H1 (cell line): ENCODE measurements at regions not wholly inside any gene's neighbourhood (a gene's known extent, or its start where the extent isn't known, plus 50 kb on each side); places are given as distances from the start of the nearest gene placed in this dataset.

Experiments
- CTCF ChIA-PET: fragments of 300-600 bp; sonication (Branson Sonifier 250); formaldehyde crosslinking; loops from one replicate; lab custom pipeline; 2021; ENCODE audit not compliant: partially characterized antibody; lab: Charles Lee
- POLR2A ChIA-PET: fragments of 300-600 bp; sonication (Branson Sonifier 250); formaldehyde crosslinking; loops from one replicate; lab custom pipeline; 2021; ENCODE audit warnings: inconsistent platforms; ENCODE audit not compliant: partially characterized antibody; lab: Charles Lee
- DNase-seq, 2 experiments: peaks; one replicate each; pipeline versions ENCODE4 v3.0.0 to v3.0.0-alpha.2; 2010 to 2022; ENCODE audit warnings: low spot score in 2 of 2, low read depth in 1 of 2, mixed read lengths in 1 of 2
- FAIRE-seq: peaks from 2 replicates; lab custom pipeline; 2011; peaks lifted over from hg19 to GRCh38; lab: Jason Lieb, UNC
- H2AFZ ChIP-seq: 2 replicates; pipeline ENCODE4 v1.8.1; 2012; ENCODE audit warnings: low read length, inconsistent platforms
- H2AK5ac ChIP-seq: 2 replicates; pipeline ENCODE4 v1.6.1; 2013; ENCODE audit warnings: low read depth, low read length
- H2BK120ac ChIP-seq: replicated peaks from 2 replicates; pipeline ENCODE3; 2013; ENCODE audit warnings: low read depth, low read length, inconsistent platforms
- H2BK12ac ChIP-seq: 2 replicates; pipeline ENCODE4 v1.6.1; 2013; ENCODE audit warnings: low read depth, low read length
- H2BK15ac ChIP-seq: 2 replicates; pipeline ENCODE4 v1.6.1; 2013; ENCODE audit warnings: low read length
- H2BK20ac ChIP-seq: 2 replicates; pipeline ENCODE4 v1.6.1; 2013; ENCODE audit warnings: low read length
- H2BK5ac ChIP-seq: 2 replicates; pipeline ENCODE4 v1.6.1; 2013; ENCODE audit warnings: low read depth, low read length
- H3K14ac ChIP-seq: 2 replicates; pipeline ENCODE4 v1.6.1; 2013; ENCODE audit warnings: inconsistent platforms; ENCODE audit not compliant: insufficient read length
- H3K18ac ChIP-seq: 2 replicates; pipeline ENCODE4 v1.6.1; 2013; ENCODE audit warnings: low read length; ENCODE audit errors: extremely low read depth
- H3K23ac ChIP-seq: 2 replicates; pipeline ENCODE4 v1.6.1; 2013; ENCODE audit warnings: inconsistent platforms; ENCODE audit not compliant: insufficient read length
- H3K23me2 ChIP-seq: 2 replicates; pipeline ENCODE4 v1.6.1; 2013; ENCODE audit warnings: low read depth, low read length
- H3K27ac ChIP-seq: 2 replicates; pipeline ENCODE4 v1.6.1; 2011; ENCODE audit warnings: low read depth, low read length, inconsistent platforms
- H3K27me3 ChIP-seq, 4 experiments: replicated peaks in 1 of 4; 1 replicate in 1 of 4; 2 replicates in 3 of 4; pipeline versions ENCODE4 v1.6.1 to v1.8.1; 2011 to 2013; ENCODE audit warnings: low read length in 3 of 4, mild to moderate bottlenecking in 3 of 4, inconsistent platforms in 2 of 4, mixed read lengths in 2 of 4, moderate library complexity in 1 of 4; ENCODE audit not compliant: control insufficient read depth in 3 of 4, insufficient read depth in 3 of 4; ENCODE audit errors: extremely low read depth in 1 of 4
- H3K36me3 ChIP-seq, 4 experiments: 2 replicates each; pipeline versions ENCODE4 v1.6.1 to v1.8.1; 2011 to 2013; ENCODE audit warnings: mild to moderate bottlenecking in 4 of 4, low read length in 3 of 4, moderate library complexity in 2 of 4, control low read depth in 1 of 4, inconsistent platforms in 1 of 4; ENCODE audit not compliant: insufficient read depth in 4 of 4, control insufficient read depth in 2 of 4
- H3K4ac ChIP-seq: replicated peaks from 2 replicates; pipeline ENCODE3; 2013; ENCODE audit warnings: low read length, low read depth, mixed read lengths, inconsistent platforms; ENCODE audit not compliant: insufficient read length
- H3K4me1 ChIP-seq, 4 experiments: replicated peaks in 1 of 4; 1 replicate in 1 of 4; 2 replicates in 3 of 4; pipeline versions ENCODE4 v1.6.1 to v1.8.1; 2011 to 2013; ENCODE audit warnings: low read length in 3 of 4, inconsistent platforms in 2 of 4, mixed read lengths in 1 of 4; ENCODE audit not compliant: insufficient read depth in 4 of 4, control insufficient read depth in 3 of 4
- H3K4me2 ChIP-seq, 2 experiments: 2 replicates each; pipeline versions ENCODE4 v1.6.1 to v1.8.1; 2011 to 2013; ENCODE audit warnings: low read depth in 2 of 2, low read length in 2 of 2, control low read depth in 1 of 2, inconsistent platforms in 1 of 2, mild to moderate bottlenecking in 1 of 2; ENCODE audit not compliant: insufficient read depth in 1 of 2
- H3K4me3 ChIP-seq, 4 experiments: fragments of 200-600, 300-600 bp in 1 of 4; sonication (generic), shearing (Covaris generic), sonication (Bioruptor Twin) in 1 of 4; 2 replicates each; pipeline versions ENCODE4 v1.5.1 to v1.8.1; 2011 to 2016; ENCODE audit warnings: low read length in 4 of 4, low read depth in 3 of 4, control low read depth in 2 of 4, inconsistent platforms in 2 of 4, mild to moderate bottlenecking in 2 of 4, mixed read lengths in 1 of 4, moderate library complexity in 1 of 4; ENCODE audit not compliant: insufficient read depth in 2 of 4; ENCODE audit errors: extremely low read depth in 1 of 4
- H3K56ac ChIP-seq: replicated peaks from 2 replicates; pipeline ENCODE3; 2013; ENCODE audit warnings: low read depth, mild to moderate bottlenecking, mixed read lengths, low read length, inconsistent platforms; ENCODE audit not compliant: insufficient read length
- H3K79me1 ChIP-seq: 2 replicates; pipeline ENCODE4 v1.6.1; 2013; ENCODE audit warnings: low read depth, low read length, control low read depth
- H3K79me2 ChIP-seq, 2 experiments: 2 replicates each; pipeline versions ENCODE4 v1.6.1 to v1.8.1; 2012 to 2013; ENCODE audit warnings: low read length in 2 of 2, mild to moderate bottlenecking in 2 of 2, inconsistent platforms in 1 of 2; ENCODE audit not compliant: insufficient read depth in 2 of 2, control insufficient read depth in 1 of 2
- H3K9ac ChIP-seq, 4 experiments: replicated peaks in 1 of 4; 1 replicate in 1 of 4; 2 replicates in 3 of 4; pipeline versions ENCODE4 v1.6.1 to v1.8.1; 2011 to 2013; ENCODE audit warnings: low read depth in 3 of 4, low read length in 3 of 4, control low read depth in 2 of 4, mild to moderate bottlenecking in 2 of 4, moderate library complexity in 2 of 4, inconsistent platforms in 1 of 4; ENCODE audit errors: extremely low read depth in 1 of 4
- H3K9me3 ChIP-seq, 2 experiments: 2 replicates each; pipeline versions ENCODE4 v1.6.1 to v1.8.1; 2012 to 2013; ENCODE audit warnings: mild to moderate bottlenecking in 2 of 2, moderate library complexity in 2 of 2, control low read depth in 1 of 2, inconsistent platforms in 1 of 2, low read depth in 1 of 2, low read length in 1 of 2, mixed read lengths in 1 of 2; ENCODE audit not compliant: insufficient read depth in 2 of 2
- H4K20me1 ChIP-seq, 2 experiments: replicated peaks in 1 of 2; 2 replicates each; pipeline versions ENCODE3 to v1.8.1; 2011 to 2013; ENCODE audit warnings: inconsistent platforms in 2 of 2, low read length in 2 of 2, mild to moderate bottlenecking in 1 of 2; ENCODE audit not compliant: insufficient read depth in 2 of 2, control insufficient read depth in 1 of 2
- H4K5ac ChIP-seq: 2 replicates; pipeline ENCODE4 v1.6.1; 2013; ENCODE audit warnings: low read length, low read depth, mixed read lengths, inconsistent platforms; ENCODE audit not compliant: insufficient read length
- H4K8ac ChIP-seq: 2 replicates; pipeline ENCODE4 v1.8.0; 2013; ENCODE audit warnings: mild to moderate bottlenecking, moderate library complexity, low read length, inconsistent platforms; ENCODE audit not compliant: insufficient read depth; ENCODE audit errors: extremely low read depth
- H4K91ac ChIP-seq: replicated peaks from 2 replicates; pipeline ENCODE3; 2013; ENCODE audit warnings: low read length, mixed read lengths, inconsistent platforms; ENCODE audit not compliant: insufficient read length
- ASH2L ChIP-seq: fragments of 200-600, 300-600 bp; sonication (generic); IDR thresholded peaks from one replicate; pipeline ENCODE4 v1.7.1; 2017; ENCODE audit warnings: low read length
- CHD1 ChIP-seq: IDR thresholded peaks from 2 replicates; pipeline ENCODE4 v1.6.1; 2012; ENCODE audit warnings: low read depth, low read length, improper control_type of control experiment
- WGBS, 2 experiments: shearing (Covaris generic) in 1 of 2; methylation state at CpG; one replicate each; pipeline versions ENCODE4 v1.1.6 to v1.1.7; 2013 to 2015; ENCODE audit warnings: low lambda C conversion rate in 2 of 2, mixed read lengths in 2 of 2, inconsistent platforms in 1 of 2, low coverage in 1 of 2, missing lambda C conversion rate in 1 of 2; ENCODE audit not compliant: insufficient replicate concordance in 2 of 2, insufficient coverage in 1 of 2, insufficient read length in 1 of 2; ENCODE audit errors: extremely low coverage in 1 of 2, missing lambda C conversion rate in 1 of 2; 5-methylcytosine and 5-hydroxymethylcytosine counted together

DNA sequence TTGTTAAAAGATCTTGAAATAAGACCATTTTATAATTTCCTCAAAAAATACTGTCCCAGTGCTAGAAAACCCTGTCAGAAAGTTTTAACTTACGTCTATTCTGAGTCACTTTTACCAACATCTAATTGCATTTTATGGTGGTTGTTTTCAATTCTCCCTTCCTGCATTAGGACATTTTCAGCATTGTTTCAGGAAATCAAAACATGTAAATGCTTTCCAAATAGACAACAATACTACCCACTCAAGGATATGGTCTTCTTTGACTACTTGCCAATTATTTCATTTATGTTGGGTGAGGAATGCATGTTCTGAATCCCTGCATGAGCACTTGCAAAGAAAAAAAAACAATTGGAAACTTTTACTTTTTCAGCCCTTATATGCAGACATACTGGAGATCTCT, 284.6 kb upstream of the PDE4D start:
- H3K4me1 ChIP-seq: no peaks in the 10 kb centered on the region
- no peaks in the 10 kb centered on the region for H3K23me2 ChIP-seq
- H2BK20ac ChIP-seq: no peak overlapping the region
- ChIA-PET POLR2A (no interaction called here), CTCF (no interaction called here)
- H2BK5ac ChIP-seq: no peak overlapping the region
- H3K18ac ChIP-seq: no peak overlapping the region
- H3K4ac ChIP-seq: no peak overlapping the region
- WGBS, 2 experiments: 88% methylated on average over 1 of the region's 1 CpG; no CpG with 5 or more reads in 1 of the 2 experiments
- no peak overlapping the region for H3K4me3 ChIP-seq
- H4K5ac ChIP-seq: no peak overlapping the region
- H4K20me1 ChIP-seq: no peaks in the 10 kb centered on the region
- H2BK120ac ChIP-seq: no peak overlapping the region
- no peak for FAIRE-seq
- no peak overlapping the region for H3K56ac ChIP-seq
- no peaks in the 10 kb centered on the region for H3K79me1 ChIP-seq
- no peak overlapping the region for H3K9ac ChIP-seq
- no peak overlapping the region for H3K23ac ChIP-seq
- H2AK5ac ChIP-seq: no peak overlapping the region
- no peak overlapping the region for H4K8ac ChIP-seq
- no peak for DNase-seq
- no peaks in the 10 kb centered on the region for H3K36me3 ChIP-seq
- H3K79me2 ChIP-seq: no peaks in the 10 kb centered on the region
- no peak overlapping the region for H2BK12ac ChIP-seq
- H4K91ac ChIP-seq: no peak overlapping the region
- no peaks in the 10 kb centered on the region for H3K27me3 ChIP-seq
- H3K27ac ChIP-seq: no peak overlapping the region
- H2AFZ ChIP-seq: no peak overlapping the region
- TF ChIP-seq CHD1 (no peak), ASH2L (no peak)
- H3K4me2 ChIP-seq: no peak overlapping the region
- no peak overlapping the region for H3K14ac ChIP-seq
- H3K9me3 ChIP-seq: peaks cover 0 to 3% of the 10 kb centered on the region in 2 experiments; a peak in 1 of 4 replicates
- no peak overlapping the region for H2BK15ac ChIP-seq
